ENCODE measurements at regions not wholly inside any gene's neighbourhood (a gene's known extent, or its start where the extent isn't known, plus 50 kb on each side); places are given as distances from the start of the nearest gene placed in this dataset.

DNA sequence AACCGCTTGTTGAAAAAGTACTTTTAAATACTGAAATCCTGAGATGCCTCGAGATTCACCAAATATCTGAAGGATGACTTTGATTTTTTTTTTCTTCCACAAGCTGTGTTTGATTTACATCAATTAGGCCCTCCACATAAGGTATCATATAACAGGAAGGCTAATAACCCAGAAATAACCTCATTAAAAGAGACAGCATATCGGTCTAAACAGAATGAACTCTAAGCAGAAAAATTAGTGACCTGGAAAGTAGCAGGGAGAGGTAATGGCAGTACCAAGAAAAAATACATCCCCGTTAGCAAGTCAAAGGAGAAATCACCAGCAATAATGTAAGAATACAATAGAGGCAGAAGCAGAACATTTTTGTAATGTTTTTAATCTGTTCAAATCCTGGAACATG lies 452.4 kb upstream of the TSHZ3 start:
- H3K4me2 ChIP-seq (ENCODE audit: low read depth, low read length, poor library complexity, severe bottlenecking): no peak overlapping the region
- DNase-seq: no peak
- H3K9me3 ChIP-seq (ENCODE audit: low read length): no peaks in the 10 kb centered on the region
- no peak overlapping the region for H3K27ac ChIP-seq (ENCODE audit: low read length)
- no peak overlapping the region for H3K9ac ChIP-seq (ENCODE audit: low read length)
- H3K4me1 ChIP-seq (ENCODE audit: low read length): peaks cover 4% of the 10 kb centered on the region; the same call in 1 of the 2 replicates
- no peaks in the 10 kb centered on the region for H4K20me1 ChIP-seq (ENCODE audit: insufficient read depth, low read depth, low read length)
- no peaks in the 10 kb centered on the region for H3K79me2 ChIP-seq (ENCODE audit: low read length)
- no peak overlapping the region for H3K4me3 ChIP-seq (ENCODE audit: low read length)
- H3K36me3 ChIP-seq (ENCODE audit: insufficient read depth, low read length): no peaks in the 10 kb centered on the region
- no peaks in the 10 kb centered on the region; the same call in 1 of the 2 replicates for H3K27me3 ChIP-seq (ENCODE audit: low read length)
- no peaks in the 10 kb centered on the region for H3K9me2 ChIP-seq (replicated peaks; ENCODE audit: insufficient read depth, low read length)
- H2AFZ ChIP-seq (ENCODE audit: low read length): no peak overlapping the region

GRCh38 chr19:31803835-31804446 lies 454.7 kb upstream of the TSHZ3 start:
- Histone ChIP-seq H3K9me3 (ENCODE audit: low read length) (no peaks in the 10 kb centered on the region), H3K4me2 (ENCODE audit: low read depth, low read length, poor library complexity, severe bottlenecking) (no peak overlapping the region), H3K4me3 (ENCODE audit: low read length) (no peak overlapping the region), H3K36me3 (ENCODE audit: insufficient read depth, low read length) (no peaks in the 10 kb centered on the region), H3K9me2 (replicated peaks; ENCODE audit: insufficient read depth, low read length) (no peaks in the 10 kb centered on the region), H2AFZ (ENCODE audit: low read length) (no peak overlapping the region), H3K4me1 (ENCODE audit: low read length) (peaks cover 4% of the 10 kb centered on the region; the same call in 1 of the 2 replicates), H4K20me1 (ENCODE audit: insufficient read depth, low read depth, low read length) (no peaks in the 10 kb centered on the region), H3K79me2 (ENCODE audit: low read length) (no peaks in the 10 kb centered on the region), H3K27ac (ENCODE audit: low read length) (no peak overlapping the region), H3K9ac (ENCODE audit: low read length) (no peak overlapping the region), H3K27me3 (ENCODE audit: low read length) (no peaks in the 10 kb centered on the region; the same call in 1 of the 2 replicates)
- no peak for DNase-seq

DNA sequence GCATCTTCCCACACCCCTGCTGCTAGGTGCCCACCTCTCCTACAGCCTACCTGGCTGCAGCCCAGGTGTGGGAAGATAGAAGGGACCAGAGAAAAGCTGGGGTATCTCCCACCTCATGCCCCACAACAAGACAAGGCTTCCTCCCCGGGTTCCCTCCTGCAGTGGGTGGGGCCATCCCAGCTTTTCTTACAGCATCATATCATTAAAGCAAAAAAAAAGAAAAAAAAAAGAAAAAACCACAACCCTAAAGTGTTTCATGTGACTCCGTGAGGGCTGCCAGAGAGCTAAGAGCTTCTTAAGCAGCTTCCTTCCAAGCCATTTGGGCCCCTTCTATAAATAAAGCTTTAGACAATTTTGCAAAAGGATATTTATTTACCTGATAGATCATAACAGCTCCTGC lies 455.4 kb upstream of the TSHZ3 start:
- H3K27ac ChIP-seq (ENCODE audit: low read length): no peak overlapping the region
- DNase-seq: no peak
- no peaks in the 10 kb centered on the region for H3K9me2 ChIP-seq (replicated peaks; ENCODE audit: insufficient read depth, low read length)
- no peak overlapping the region for H3K4me3 ChIP-seq (ENCODE audit: low read length)
- H3K9me3 ChIP-seq (ENCODE audit: low read length): no peaks in the 10 kb centered on the region
- H3K27me3 ChIP-seq (ENCODE audit: low read length): no peaks in the 10 kb centered on the region; the same call in 1 of the 2 replicates
- no peak overlapping the region for H2AFZ ChIP-seq (ENCODE audit: low read length)
- no peak overlapping the region for H3K4me2 ChIP-seq (ENCODE audit: low read depth, low read length, poor library complexity, severe bottlenecking)
- H4K20me1 ChIP-seq (ENCODE audit: insufficient read depth, low read depth, low read length): no peaks in the 10 kb centered on the region
- peaks cover 4% of the 10 kb centered on the region; the same call in 1 of the 2 replicates for H3K4me1 ChIP-seq (ENCODE audit: low read length)
- H3K79me2 ChIP-seq (ENCODE audit: low read length): no peaks in the 10 kb centered on the region
- H3K9ac ChIP-seq (ENCODE audit: low read length): no peak overlapping the region
- H3K36me3 ChIP-seq (ENCODE audit: insufficient read depth, low read length): no peaks in the 10 kb centered on the region

DNA sequence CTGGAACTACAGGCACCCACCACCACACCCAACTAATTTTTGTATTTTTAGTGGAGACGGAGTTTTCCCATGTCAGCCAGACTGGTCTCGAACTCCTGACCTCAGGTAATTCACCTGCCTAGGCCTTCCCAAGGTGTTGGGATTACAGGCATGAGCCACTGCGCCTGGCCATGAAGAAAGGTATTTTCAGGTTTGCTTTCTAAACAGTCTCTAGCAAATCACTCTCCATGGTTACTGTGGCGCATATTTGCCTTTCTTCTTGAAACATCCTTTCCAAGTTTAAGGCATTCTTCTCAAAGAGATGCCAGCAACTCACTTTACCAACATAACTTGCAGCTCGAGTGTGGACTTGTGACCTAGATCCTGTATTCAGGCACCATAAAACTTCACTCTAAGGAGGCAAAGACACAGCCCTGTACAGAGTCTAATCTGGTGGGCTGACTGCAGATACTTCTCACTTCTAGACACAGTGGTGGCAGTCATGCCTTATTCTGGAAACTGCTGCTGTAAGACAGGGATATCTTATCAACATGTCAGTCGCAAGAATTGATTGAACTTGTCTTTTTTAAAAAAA lies 461.4 kb upstream of the TSHZ3 start:
- Histone ChIP-seq H3K9ac (ENCODE audit: low read length) (no peak overlapping the region), H3K9me3 (ENCODE audit: low read length) (no peaks in the 10 kb centered on the region), H4K20me1 (ENCODE audit: insufficient read depth, low read depth, low read length) (no peaks in the 10 kb centered on the region), H3K36me3 (ENCODE audit: insufficient read depth, low read length) (no peaks in the 10 kb centered on the region), H3K27ac (ENCODE audit: low read length) (no peak overlapping the region), H3K9me2 (replicated peaks; ENCODE audit: insufficient read depth, low read length) (no peaks in the 10 kb centered on the region), H2AFZ (ENCODE audit: low read length) (no peak overlapping the region), H3K79me2 (ENCODE audit: low read length) (no peaks in the 10 kb centered on the region), H3K4me2 (ENCODE audit: low read depth, low read length, poor library complexity, severe bottlenecking) (no peak overlapping the region), H3K4me3 (ENCODE audit: low read length) (no peak overlapping the region), H3K27me3 (ENCODE audit: low read length) (no peaks in the 10 kb centered on the region), H3K4me1 (ENCODE audit: low read length) (no peaks in the 10 kb centered on the region)
- no peak for DNase-seq

DNA sequence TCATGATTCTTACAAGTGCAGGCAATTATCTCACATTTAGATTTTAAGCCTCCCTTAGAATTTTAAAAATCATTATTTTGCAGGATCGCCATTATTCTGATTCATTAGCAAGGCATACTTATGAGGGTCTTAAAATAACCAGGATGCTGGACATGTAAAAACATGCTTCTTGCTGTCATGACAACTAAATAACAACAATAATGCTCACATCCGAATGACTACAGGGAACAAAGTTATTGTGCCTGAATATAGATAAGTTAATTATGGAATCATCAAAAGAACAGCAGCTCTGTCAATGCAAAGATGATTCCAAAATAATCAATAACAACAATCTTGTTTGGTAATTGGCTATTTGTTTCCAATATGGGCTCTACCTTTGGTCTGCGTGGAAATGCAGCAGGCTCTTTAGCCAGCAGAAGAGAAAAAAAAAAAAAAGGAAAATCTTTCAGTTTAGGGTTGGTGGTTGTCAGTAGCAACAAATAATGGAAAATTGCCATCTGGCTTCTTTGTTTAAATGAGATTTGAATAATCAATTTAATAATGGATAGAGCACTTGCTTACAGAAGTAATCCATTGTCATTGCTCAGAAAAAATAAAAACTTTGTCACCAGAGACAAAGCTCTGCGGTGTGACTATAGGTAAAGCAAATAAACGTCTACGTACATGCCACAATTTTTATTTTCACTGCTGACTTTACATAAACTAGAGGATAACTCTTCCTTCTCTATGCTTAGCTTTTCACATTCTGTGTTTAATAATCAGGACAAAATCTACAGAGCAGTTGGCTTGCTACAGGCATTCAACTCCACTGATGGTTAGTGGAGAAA lies 468.9 kb upstream of the TSHZ3 start:
- no peak for DNase-seq
- no peaks in the 10 kb centered on the region for H3K4me1 ChIP-seq (ENCODE audit: low read length)
- no peaks in the 10 kb centered on the region for H3K27me3 ChIP-seq (ENCODE audit: low read length)
- no peak overlapping the region for H2AFZ ChIP-seq (ENCODE audit: low read length)
- H3K79me2 ChIP-seq (ENCODE audit: low read length): no peaks in the 10 kb centered on the region
- no peak overlapping the region for H3K9ac ChIP-seq (ENCODE audit: low read length)
- H3K27ac ChIP-seq (ENCODE audit: low read length): no peak overlapping the region
- no peak overlapping the region for H3K4me3 ChIP-seq (ENCODE audit: low read length)
- H3K9me2 ChIP-seq (replicated peaks; ENCODE audit: insufficient read depth, low read length): no peaks in the 10 kb centered on the region
- H3K9me3 ChIP-seq (ENCODE audit: low read length): no peaks in the 10 kb centered on the region
- no peak overlapping the region for H3K4me2 ChIP-seq (ENCODE audit: low read depth, low read length, poor library complexity, severe bottlenecking)
- H3K36me3 ChIP-seq (ENCODE audit: insufficient read depth, low read length): no peaks in the 10 kb centered on the region
- H4K20me1 ChIP-seq (ENCODE audit: insufficient read depth, low read depth, low read length): no peaks in the 10 kb centered on the region

- H3K27ac ChIP-seq (ENCODE audit: low read length): no peak overlapping the region
- H3K9me3 ChIP-seq (ENCODE audit: low read length): no peaks in the 10 kb centered on the region
- H4K20me1 ChIP-seq (ENCODE audit: insufficient read depth, low read depth, low read length): no peaks in the 10 kb centered on the region
- no peak overlapping the region for H3K4me2 ChIP-seq (ENCODE audit: low read depth, low read length, poor library complexity, severe bottlenecking)
- DNase-seq: no peak
- H3K9ac ChIP-seq (ENCODE audit: low read length): no peak overlapping the region
- no peaks in the 10 kb centered on the region for H3K79me2 ChIP-seq (ENCODE audit: low read length)
- H3K27me3 ChIP-seq (ENCODE audit: low read length): no peaks in the 10 kb centered on the region
- no peak overlapping the region for H3K4me3 ChIP-seq (ENCODE audit: low read length)
- H3K36me3 ChIP-seq (ENCODE audit: insufficient read depth, low read length): no peaks in the 10 kb centered on the region
- no peaks in the 10 kb centered on the region for H3K4me1 ChIP-seq (ENCODE audit: low read length)
- no peak overlapping the region for H2AFZ ChIP-seq (ENCODE audit: low read length)
- no peaks in the 10 kb centered on the region for H3K9me2 ChIP-seq (replicated peaks; ENCODE audit: insufficient read depth, low read length)
Measured at GRCh38 chr19:31818798-31819105, 469.5 kb upstream of the TSHZ3 start.

- H3K36me3 ChIP-seq (ENCODE audit: insufficient read depth, low read length): no peaks in the 10 kb centered on the region
- H3K4me1 ChIP-seq (ENCODE audit: low read length): no peaks in the 10 kb centered on the region
- no peak overlapping the region for H2AFZ ChIP-seq (ENCODE audit: low read length)
- H3K9ac ChIP-seq (ENCODE audit: low read length): no peak overlapping the region
- H3K27ac ChIP-seq (ENCODE audit: low read length): no peak overlapping the region
- no peak overlapping the region for H3K4me3 ChIP-seq (ENCODE audit: low read length)
- no peaks in the 10 kb centered on the region for H3K27me3 ChIP-seq (ENCODE audit: low read length)
- H4K20me1 ChIP-seq (ENCODE audit: insufficient read depth, low read depth, low read length): no peaks in the 10 kb centered on the region
- no peak overlapping the region for H3K4me2 ChIP-seq (ENCODE audit: low read depth, low read length, poor library complexity, severe bottlenecking)
- H3K9me3 ChIP-seq (ENCODE audit: low read length): no peaks in the 10 kb centered on the region
- H3K9me2 ChIP-seq (replicated peaks; ENCODE audit: insufficient read depth, low read length): no peaks in the 10 kb centered on the region
- no peaks in the 10 kb centered on the region for H3K79me2 ChIP-seq (ENCODE audit: low read length)
- DNase-seq: no peak
Measured at GRCh38 chr19:31819837-31820236, 470.6 kb upstream of the TSHZ3 start.

- no peaks in the 10 kb centered on the region for H3K27me3 ChIP-seq (ENCODE audit: low read length)
- H4K20me1 ChIP-seq (ENCODE audit: insufficient read depth, low read depth, low read length): no peaks in the 10 kb centered on the region
- no peaks in the 10 kb centered on the region for H3K4me1 ChIP-seq (ENCODE audit: low read length)
- no peak for DNase-seq
- no peak overlapping the region for H3K4me3 ChIP-seq (ENCODE audit: low read length)
- no peaks in the 10 kb centered on the region for H3K36me3 ChIP-seq (ENCODE audit: insufficient read depth, low read length)
- H3K9me3 ChIP-seq (ENCODE audit: low read length): no peaks in the 10 kb centered on the region
- no peak overlapping the region for H3K9ac ChIP-seq (ENCODE audit: low read length)
- H3K79me2 ChIP-seq (ENCODE audit: low read length): no peaks in the 10 kb centered on the region
- no peaks in the 10 kb centered on the region for H3K9me2 ChIP-seq (replicated peaks; ENCODE audit: insufficient read depth, low read length)
- no peak overlapping the region for H3K27ac ChIP-seq (ENCODE audit: low read length)
- no peak overlapping the region for H3K4me2 ChIP-seq (ENCODE audit: low read depth, low read length, poor library complexity, severe bottlenecking)
- H2AFZ ChIP-seq (ENCODE audit: low read length): no peak overlapping the region
Measured at GRCh38 chr19:31821346-31821745, 472.1 kb upstream of the TSHZ3 start.
